ENCODE measurements at regions not wholly inside any gene's neighbourhood (a gene's known extent, or its start where the extent isn't known, plus 50 kb on each side); places are given as distances from the start of the nearest gene placed in this dataset.

DNA sequence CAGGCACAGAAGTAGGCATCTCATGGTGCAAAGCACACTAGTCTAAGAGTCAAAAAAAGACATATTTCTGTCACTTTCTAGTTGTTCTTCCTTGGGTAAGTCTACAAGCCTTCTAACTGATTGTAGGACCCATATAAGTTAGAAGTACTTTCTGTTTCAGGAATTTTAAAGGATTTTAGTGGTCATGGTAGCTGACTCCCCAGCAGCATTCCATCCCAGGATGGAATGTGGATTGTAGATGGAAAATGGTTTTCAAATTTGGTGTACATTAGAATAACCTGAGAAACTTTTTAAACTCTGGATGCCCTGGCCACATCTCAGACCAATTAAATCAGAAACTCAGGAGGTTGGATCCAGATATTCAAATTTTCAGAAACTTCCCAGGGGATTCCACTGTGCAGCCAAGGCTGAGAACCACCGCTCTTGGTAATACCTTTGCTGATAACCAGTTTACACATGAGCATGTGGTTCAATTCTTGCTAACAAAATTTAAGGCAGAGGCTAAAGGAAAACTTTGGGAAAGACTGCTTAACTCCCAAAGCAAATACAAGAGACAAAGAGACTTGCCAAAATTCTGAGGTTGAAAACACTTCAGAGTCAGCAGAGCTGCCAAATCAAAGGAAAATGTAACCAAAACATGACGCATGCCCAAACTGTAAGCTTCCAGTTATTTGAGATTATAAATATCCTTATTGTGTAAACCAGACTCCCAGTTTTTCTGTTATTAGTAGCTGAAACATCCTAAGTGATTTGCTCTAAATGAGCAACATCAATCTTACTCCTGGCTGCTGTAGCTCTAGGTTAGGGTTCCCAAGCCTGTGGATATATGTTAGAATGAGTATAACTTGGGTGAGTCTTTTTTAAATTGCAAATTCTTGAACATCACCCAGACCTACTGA lies 145.4 kb upstream of the MTAP start:
- Histone ChIP-seq H3K36me3 (ENCODE audit: control insufficient read depth, insufficient read depth, low read length) (no peaks in the 10 kb centered on the region), H3K9ac (ENCODE audit: low read length) (no peak overlapping the region), H3K4me3 (ENCODE audit: low read length) (no peak overlapping the region), H3K9me3 (ENCODE audit: control insufficient read depth, low read length) (no peaks in the 10 kb centered on the region), H3K27me3 (ENCODE audit: control insufficient read depth, insufficient read depth, low read length) (no peaks in the 10 kb centered on the region), H3K4me1 (ENCODE audit: control insufficient read depth, insufficient read depth, low read length) (no peaks in the 10 kb centered on the region)

- no peaks in the 10 kb centered on the region for H3K27me3 ChIP-seq (ENCODE audit: control insufficient read depth, insufficient read depth, low read length)
- H3K4me3 ChIP-seq (ENCODE audit: low read length), result no peak overlapping the region
- H3K36me3 ChIP-seq (ENCODE audit: control insufficient read depth, insufficient read depth, low read length), result no peaks in the 10 kb centered on the region
- H3K4me1 ChIP-seq (ENCODE audit: control insufficient read depth, insufficient read depth, low read length), result no peaks in the 10 kb centered on the region
- H3K9me3 ChIP-seq (ENCODE audit: control insufficient read depth, low read length), result no peaks in the 10 kb centered on the region
- H3K9ac ChIP-seq (ENCODE audit: low read length), result no peak overlapping the region
Observed at GRCh38 chr9:21657966-21658667, 144.3 kb upstream of the MTAP start.

DNA sequence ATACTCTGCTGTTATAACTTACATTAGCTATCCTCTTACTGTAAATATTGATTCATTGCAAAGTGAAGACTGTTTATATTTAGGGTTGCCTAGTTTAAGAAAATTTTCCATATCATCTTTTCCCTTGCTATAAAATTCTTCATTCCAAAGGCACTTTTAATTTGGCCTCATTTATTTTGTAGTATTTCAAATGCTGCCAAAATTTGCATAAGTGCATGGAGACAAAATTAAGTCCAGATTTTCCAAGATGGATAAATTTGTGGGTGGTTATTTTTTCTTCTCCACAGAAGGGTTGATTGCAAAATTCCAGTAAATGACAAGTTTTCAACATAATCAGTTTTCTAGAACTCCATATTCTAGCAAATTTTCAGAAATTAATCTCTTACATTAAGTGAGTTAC lies 141.5 kb upstream of the MTAP start:
- H3K36me3 ChIP-seq (ENCODE audit: control insufficient read depth, insufficient read depth, low read length), result no peaks in the 10 kb centered on the region
- no peak overlapping the region for H3K4me3 ChIP-seq (ENCODE audit: low read length)
- no peaks in the 10 kb centered on the region for H3K9me3 ChIP-seq (ENCODE audit: control insufficient read depth, low read length)
- H3K4me1 ChIP-seq (ENCODE audit: control insufficient read depth, insufficient read depth, low read length), result no peaks in the 10 kb centered on the region
- H3K9ac ChIP-seq (ENCODE audit: low read length), result no peak overlapping the region
- no peaks in the 10 kb centered on the region for H3K27me3 ChIP-seq (ENCODE audit: control insufficient read depth, insufficient read depth, low read length)

DNA sequence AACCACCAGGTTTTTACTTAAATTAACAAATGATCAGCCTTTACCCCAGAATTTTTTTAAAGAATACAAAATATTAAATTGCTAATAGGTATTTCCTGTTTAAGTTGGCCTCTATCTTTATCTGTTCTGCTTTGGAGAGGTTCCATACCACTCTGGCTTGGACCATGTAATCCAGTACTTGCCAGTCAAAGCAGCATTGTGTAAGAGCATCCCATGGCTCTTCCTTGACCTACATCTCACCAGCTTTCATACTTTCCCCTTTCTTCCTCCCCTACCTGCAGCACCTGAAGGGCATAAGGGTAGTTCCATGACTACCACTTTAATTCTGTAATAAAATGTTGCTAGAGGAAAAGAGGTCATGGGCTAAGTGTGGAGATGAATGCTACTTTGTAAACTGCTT lies 140.8 kb upstream of the MTAP start:
- no peaks in the 10 kb centered on the region for H3K4me1 ChIP-seq (ENCODE audit: control insufficient read depth, insufficient read depth, low read length)
- H3K9me3 ChIP-seq (ENCODE audit: control insufficient read depth, low read length), result no peaks in the 10 kb centered on the region
- no peak overlapping the region for H3K9ac ChIP-seq (ENCODE audit: low read length)
- no peaks in the 10 kb centered on the region for H3K27me3 ChIP-seq (ENCODE audit: control insufficient read depth, insufficient read depth, low read length)
- no peak overlapping the region for H3K4me3 ChIP-seq (ENCODE audit: low read length)
- no peaks in the 10 kb centered on the region for H3K36me3 ChIP-seq (ENCODE audit: control insufficient read depth, insufficient read depth, low read length)

- Histone ChIP-seq H3K27me3 (ENCODE audit: control insufficient read depth, insufficient read depth, low read length) (no peaks in the 10 kb centered on the region), H3K36me3 (ENCODE audit: control insufficient read depth, insufficient read depth, low read length) (no peaks in the 10 kb centered on the region), H3K9me3 (ENCODE audit: control insufficient read depth, low read length) (no peaks in the 10 kb centered on the region), H3K4me1 (ENCODE audit: control insufficient read depth, insufficient read depth, low read length) (no peaks in the 10 kb centered on the region), H3K9ac (ENCODE audit: low read length) (no peak overlapping the region), H3K4me3 (ENCODE audit: low read length) (no peak overlapping the region)
Observed at GRCh38 chr9:21668516-21668915, 133.9 kb upstream of the MTAP start.

GRCh38 chr9:21669701-21670100 lies 132.7 kb upstream of the MTAP start:
- Histone ChIP-seq H3K9ac (ENCODE audit: low read length) (no peak overlapping the region), H3K36me3 (ENCODE audit: control insufficient read depth, insufficient read depth, low read length) (no peaks in the 10 kb centered on the region), H3K27me3 (ENCODE audit: control insufficient read depth, insufficient read depth, low read length) (no peaks in the 10 kb centered on the region), H3K4me1 (ENCODE audit: control insufficient read depth, insufficient read depth, low read length) (no peaks in the 10 kb centered on the region), H3K4me3 (ENCODE audit: low read length) (no peak overlapping the region), H3K9me3 (ENCODE audit: control insufficient read depth, low read length) (no peaks in the 10 kb centered on the region)

DNA sequence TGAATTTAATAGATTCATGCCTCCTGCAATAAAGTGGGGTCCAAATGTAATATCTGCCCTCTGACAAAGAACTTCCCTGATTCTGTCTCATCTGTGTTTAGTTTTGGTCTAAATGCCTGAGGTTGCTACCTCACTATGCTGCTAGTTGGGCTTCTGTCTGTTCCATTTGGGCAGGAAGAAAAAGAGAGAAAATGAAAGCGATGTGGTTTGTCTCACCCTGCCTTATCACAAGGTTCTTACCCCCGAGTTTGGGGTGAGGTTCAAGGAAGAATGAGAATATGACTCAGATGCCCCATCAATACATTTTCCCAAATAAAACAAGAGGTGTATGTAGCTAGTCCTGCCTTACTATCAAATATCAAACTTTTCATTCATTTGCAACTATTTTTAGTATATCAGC lies 132.1 kb upstream of the MTAP start:
- Histone ChIP-seq H3K9ac (ENCODE audit: low read length) (no peak overlapping the region), H3K4me3 (ENCODE audit: low read length) (no peak overlapping the region), H3K4me1 (ENCODE audit: control insufficient read depth, insufficient read depth, low read length) (no peaks in the 10 kb centered on the region), H3K27me3 (ENCODE audit: control insufficient read depth, insufficient read depth, low read length) (no peaks in the 10 kb centered on the region), H3K36me3 (ENCODE audit: control insufficient read depth, insufficient read depth, low read length) (no peaks in the 10 kb centered on the region), H3K9me3 (ENCODE audit: control insufficient read depth, low read length) (no peaks in the 10 kb centered on the region)

DNA sequence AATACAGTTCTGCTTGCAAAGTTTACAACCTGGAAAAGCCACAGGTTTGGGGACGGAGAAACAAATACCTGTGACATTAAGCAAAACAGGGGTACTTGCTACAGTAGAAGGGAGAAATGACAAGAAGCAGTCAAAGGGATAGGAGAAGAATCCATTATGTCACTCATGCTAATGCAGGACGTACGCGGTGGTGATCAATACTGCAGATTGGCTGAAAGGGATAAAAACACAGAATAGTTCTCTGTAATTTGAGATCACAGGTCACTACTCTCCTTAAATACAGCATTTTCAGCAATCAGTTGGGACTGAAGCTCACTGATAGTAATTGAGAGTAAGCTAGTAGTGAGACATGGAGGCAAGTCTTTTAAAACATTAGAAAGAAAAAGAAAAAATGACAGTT lies 130.3 kb upstream of the MTAP start:
- Histone ChIP-seq H3K4me3 (ENCODE audit: low read length) (no peak overlapping the region), H3K36me3 (ENCODE audit: control insufficient read depth, insufficient read depth, low read length) (no peaks in the 10 kb centered on the region), H3K4me1 (ENCODE audit: control insufficient read depth, insufficient read depth, low read length) (no peaks in the 10 kb centered on the region), H3K27me3 (ENCODE audit: control insufficient read depth, insufficient read depth, low read length) (no peaks in the 10 kb centered on the region), H3K9ac (ENCODE audit: low read length) (no peak overlapping the region), H3K9me3 (ENCODE audit: control insufficient read depth, low read length) (no peaks in the 10 kb centered on the region)

GRCh38 chr9:21672761-21673160 lies 129.7 kb upstream of the MTAP start:
- Histone ChIP-seq H3K4me3 (ENCODE audit: low read length) (no peak overlapping the region), H3K4me1 (ENCODE audit: control insufficient read depth, insufficient read depth, low read length) (no peaks in the 10 kb centered on the region), H3K27me3 (ENCODE audit: control insufficient read depth, insufficient read depth, low read length) (no peaks in the 10 kb centered on the region), H3K9me3 (ENCODE audit: control insufficient read depth, low read length) (no peaks in the 10 kb centered on the region), H3K9ac (ENCODE audit: low read length) (no peak overlapping the region), H3K36me3 (ENCODE audit: control insufficient read depth, insufficient read depth, low read length) (no peaks in the 10 kb centered on the region)

DNA sequence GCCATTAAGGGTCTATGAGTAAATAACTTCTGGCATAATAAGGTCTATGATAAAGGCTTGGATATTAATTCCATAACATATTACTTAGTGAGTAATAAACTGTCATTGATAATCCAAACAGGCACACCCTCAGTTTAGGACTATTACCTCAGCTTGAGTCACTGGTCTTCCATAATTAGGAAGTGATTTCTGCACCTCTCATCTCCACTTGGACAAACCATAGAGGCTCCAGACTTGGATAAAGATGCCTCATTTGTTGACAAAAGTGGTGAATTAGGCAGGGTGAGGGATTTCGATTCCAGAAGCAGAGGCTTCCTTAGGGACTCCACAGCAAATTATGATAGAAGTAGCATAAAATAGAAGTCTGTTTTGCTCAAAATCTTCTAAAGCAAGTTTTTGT lies 127.5 kb upstream of the MTAP start:
- Histone ChIP-seq H3K4me1 (ENCODE audit: control insufficient read depth, insufficient read depth, low read length) (no peaks in the 10 kb centered on the region), H3K9ac (ENCODE audit: low read length) (no peak overlapping the region), H3K27me3 (ENCODE audit: control insufficient read depth, insufficient read depth, low read length) (no peaks in the 10 kb centered on the region), H3K9me3 (ENCODE audit: control insufficient read depth, low read length) (no peaks in the 10 kb centered on the region), H3K36me3 (ENCODE audit: control insufficient read depth, insufficient read depth, low read length) (no peaks in the 10 kb centered on the region), H3K4me3 (ENCODE audit: low read length) (no peak overlapping the region)

DNA sequence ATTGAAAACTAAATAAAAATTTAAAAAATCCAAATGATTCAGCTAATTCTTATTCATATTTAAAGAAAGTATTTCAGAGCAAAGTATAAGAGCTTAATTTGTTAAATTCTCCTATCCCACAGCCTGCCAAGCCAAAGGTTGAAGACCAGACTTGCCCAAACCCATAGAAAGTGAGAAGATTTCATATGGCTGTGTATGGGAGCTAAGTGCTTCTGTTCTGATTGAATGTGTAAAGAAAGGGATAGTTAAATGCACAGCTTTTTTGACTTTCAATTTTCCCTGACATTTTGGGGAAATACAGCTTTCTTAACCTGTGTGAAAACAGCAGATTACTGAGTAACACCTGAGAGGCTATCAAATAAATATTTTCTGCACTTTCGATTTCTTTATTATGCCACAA lies 125.0 kb upstream of the MTAP start:
- Histone ChIP-seq H3K4me1 (ENCODE audit: control insufficient read depth, insufficient read depth, low read length) (peaks cover 9% of the 10 kb centered on the region), H3K36me3 (ENCODE audit: control insufficient read depth, insufficient read depth, low read length) (no peaks in the 10 kb centered on the region), H3K9me3 (ENCODE audit: control insufficient read depth, low read length) (no peaks in the 10 kb centered on the region), H3K9ac (ENCODE audit: low read length) (no peak overlapping the region), H3K27me3 (ENCODE audit: control insufficient read depth, insufficient read depth, low read length) (no peaks in the 10 kb centered on the region), H3K4me3 (ENCODE audit: low read length) (no peak overlapping the region)

GRCh38 chr9:21677834-21678233 lies 124.6 kb upstream of the MTAP start:
- Histone ChIP-seq H3K27me3 (ENCODE audit: control insufficient read depth, insufficient read depth, low read length) (no peaks in the 10 kb centered on the region), H3K9me3 (ENCODE audit: control insufficient read depth, low read length) (no peaks in the 10 kb centered on the region), H3K4me3 (ENCODE audit: low read length) (no peak overlapping the region), H3K36me3 (ENCODE audit: control insufficient read depth, insufficient read depth, low read length) (no peaks in the 10 kb centered on the region), H3K9ac (ENCODE audit: low read length) (no peak overlapping the region), H3K4me1 (ENCODE audit: control insufficient read depth, insufficient read depth, low read length) (peaks cover 12% of the 10 kb centered on the region)

Data from mucosa of stomach (tissue), 1 donor.